Gastroesophageal sphincter (tissue), 3 donors: ENCODE measurements at regions not wholly inside any gene's neighbourhood (a gene's known extent, or its start where the extent isn't known, plus 50 kb on each side); places are given as distances from the start of the nearest gene placed in this dataset.

Experiments used
- CTCF ChIP-seq, 4 experiments: fragments of 200-600 bp in 2 of 4; fragments of 450-650 bp in 2 of 4; sonication (generic) in 1 of 4; IDR thresholded peaks; one replicate each; pipeline ENCODE4 v1.5.1; 2017 to 2019; ENCODE audit warnings: antibody characterized with exemption in 4 of 4, mild to moderate bottlenecking in 2 of 4, moderate library complexity in 2 of 4
- EP300 ChIP-seq: sonication (generic); formaldehyde crosslinking; IDR thresholded peaks from one replicate; pipeline ENCODE4 v1.6.1; 2017; ENCODE audit warnings: antibody characterized with exemption, mild to moderate bottlenecking
- POLR2A ChIP-seq, 2 donors: fragments of 450-650 bp; IDR thresholded peaks; one replicate each; pipeline ENCODE4 v1.6.1; 2017; ENCODE audit warnings: antibody characterized with exemption in 2 of 2, mild to moderate bottlenecking in 2 of 2, moderate library complexity in 1 of 2
- POLR2AphosphoS5 ChIP-seq: sonication (generic); formaldehyde crosslinking; IDR thresholded peaks from one replicate; pipeline ENCODE4 v1.6.1; 2017; ENCODE audit warnings: antibody characterized with exemption

GRCh38 chr7:20561466-20561865 is 54.0 kb upstream of the ABCB5 start:
- TF ChIP-seq CTCF (IDR thresholded peaks at IDR 0.05) (no peak), EP300 (no peak), POLR2A (IDR thresholded peaks at IDR 0.05) (no peak), POLR2AphosphoS5 (no peak)
